Mammary epithelial cell (primary cell): ENCODE measurements at regions not wholly inside any gene's neighbourhood (a gene's known extent, or its start where the extent isn't known, plus 50 kb on each side); places are given as distances from the start of the nearest gene placed in this dataset.

Experiments used
- CTCF ChIP-seq, 2 donors: IDR thresholded peaks in 1 of 2; conservative IDR thresholded peaks in 1 of 2; 2 replicates each; pipeline ENCODE4 v1.5.1; 2011 to 2012; ENCODE audit warnings: inconsistent platforms in 2 of 2, low read length in 2 of 2, mild to moderate bottlenecking in 2 of 2, control low read depth in 1 of 2, low read depth in 1 of 2; ENCODE audit not compliant: insufficient read depth in 1 of 2; ENCODE audit errors: extremely low read depth in 1 of 2
- EZH2 ChIP-seq: IDR thresholded peaks from 2 replicates; pipeline ENCODE4 v1.6.1; 2012; ENCODE audit warnings: low read length, inconsistent platforms, borderline replicate concordance

GRCh38 chr12:11477110-11477509 lies 81.7 kb upstream of the PRB2 start:
- TF ChIP-seq CTCF (conservative IDR thresholded peaks at IDR 0.05 in 1 of 2, IDR thresholded peaks at IDR 0.05 in 1 of 2; ENCODE audit: extremely low read depth in 1 of 2, insufficient read depth in 1 of 2, low read depth in 1 of 2, low read length in 2 of 2): no peak
- no peak for TF ChIP-seq EZH2
